ENCODE measurements at regions not wholly inside any gene's neighbourhood (a gene's known extent, or its start where the extent isn't known, plus 50 kb on each side); places are given as distances from the start of the nearest gene placed in this dataset.

- H3K36me3 ChIP-seq, result no peaks in the 10 kb centered on the region
- H3K4me1 ChIP-seq, result no peaks in the 10 kb centered on the region
- TF ChIP-seq POLR2AphosphoS5 (IDR thresholded peaks at IDR 0.05), result no peak
- TF ChIP-seq EP300 (IDR thresholded peaks at IDR 0.05), result no peak
- no peak for TF ChIP-seq CTCF (IDR thresholded peaks at IDR 0.05)
- no peak for TF ChIP-seq POLR2A (IDR thresholded peaks at IDR 0.05)
- H3K4me3 ChIP-seq, result no peak overlapping the region
- H3K27me3 ChIP-seq, result no peaks in the 10 kb centered on the region
- H3K9me3 ChIP-seq, result no peaks in the 10 kb centered on the region
- 89% methylated on average over 2 of the region's 2 CpGs for WGBS
- DNase-seq (ENCODE audit: low spot score in 2 of 2), result no peak
- no peak overlapping the region for H3K27ac ChIP-seq
Measured at GRCh38 chr15:95897651-95898050, 432.8 kb upstream of the NR2F2 start.

GRCh38 chr15:95898761-95899160 is 431.7 kb upstream of the NR2F2 start:
- H3K9me3 ChIP-seq, result no peaks in the 10 kb centered on the region
- no peak for TF ChIP-seq POLR2A (IDR thresholded peaks at IDR 0.05)
- no peak for TF ChIP-seq EP300 (IDR thresholded peaks at IDR 0.05)
- TF ChIP-seq CTCF (IDR thresholded peaks at IDR 0.05), result no peak
- TF ChIP-seq POLR2AphosphoS5 (IDR thresholded peaks at IDR 0.05), result no peak
- 80% methylated on average over 1 of the region's 1 CpG for WGBS
- no peaks in the 10 kb centered on the region for H3K27me3 ChIP-seq
- no peak for DNase-seq (ENCODE audit: low spot score in 2 of 2)
- no peak overlapping the region for H3K4me3 ChIP-seq
- no peak overlapping the region for H3K27ac ChIP-seq
- no peaks in the 10 kb centered on the region for H3K36me3 ChIP-seq
- H3K4me1 ChIP-seq, result no peaks in the 10 kb centered on the region

GRCh38 chr15:95901271-95901670 is 429.2 kb upstream of the NR2F2 start:
- Histone ChIP-seq H3K9me3 (no peaks in the 10 kb centered on the region), H3K27ac (no peak overlapping the region), H3K4me1 (no peaks in the 10 kb centered on the region), H3K36me3 (no peaks in the 10 kb centered on the region), H3K4me3 (no peak overlapping the region), H3K27me3 (no peaks in the 10 kb centered on the region)
- no peak for DNase-seq (ENCODE audit: low spot score in 2 of 2)
- WGBS, result 88% methylated on average over 6 of the region's 6 CpGs
- TF ChIP-seq EP300 (IDR thresholded peaks at IDR 0.05) (no peak), POLR2A (IDR thresholded peaks at IDR 0.05) (no peak), POLR2AphosphoS5 (IDR thresholded peaks at IDR 0.05) (no peak), CTCF (IDR thresholded peaks at IDR 0.05) (no peak)

- no peaks in the 10 kb centered on the region for H3K9me3 ChIP-seq
- H3K4me1 ChIP-seq, result no peaks in the 10 kb centered on the region
- H3K4me3 ChIP-seq, result no peak overlapping the region
- DNase-seq (ENCODE audit: low spot score in 2 of 2), result no peak
- no peaks in the 10 kb centered on the region for H3K36me3 ChIP-seq
- H3K27me3 ChIP-seq, result no peaks in the 10 kb centered on the region
- 60% methylated on average over 3 of the region's 3 CpGs for WGBS
- no peak overlapping the region for H3K27ac ChIP-seq
- TF ChIP-seq POLR2AphosphoS5 (IDR thresholded peaks at IDR 0.05) (no peak), CTCF (IDR thresholded peaks at IDR 0.05) (no peak), POLR2A (IDR thresholded peaks at IDR 0.05) (no peak), EP300 (IDR thresholded peaks at IDR 0.05) (no peak)
Measured at GRCh38 chr15:95902606-95903005, 427.9 kb upstream of the NR2F2 start.

GRCh38 chr15:95903352-95903751 is 427.1 kb upstream of the NR2F2 start:
- WGBS, result 80% methylated on average over 4 of the region's 4 CpGs
- no peaks in the 10 kb centered on the region for H3K9me3 ChIP-seq
- no peaks in the 10 kb centered on the region for H3K4me1 ChIP-seq
- no peaks in the 10 kb centered on the region for H3K27me3 ChIP-seq
- no peak overlapping the region for H3K4me3 ChIP-seq
- no peak overlapping the region for H3K27ac ChIP-seq
- no peaks in the 10 kb centered on the region for H3K36me3 ChIP-seq
- TF ChIP-seq POLR2A (IDR thresholded peaks at IDR 0.05) (no peak), CTCF (IDR thresholded peaks at IDR 0.05) (no peak), POLR2AphosphoS5 (IDR thresholded peaks at IDR 0.05) (no peak), EP300 (IDR thresholded peaks at IDR 0.05) (no peak)
- DNase-seq (ENCODE audit: low spot score in 2 of 2), result no peak

All from suprapubic skin (tissue), 4 donors.